ENCODE measurements at regions not wholly inside any gene's neighbourhood (a gene's known extent, or its start where the extent isn't known, plus 50 kb on each side); places are given as distances from the start of the nearest gene placed in this dataset.

- no peak for TF ChIP-seq CTCF (IDR thresholded peaks at IDR 0.05; ENCODE audit: low read depth, low read length, poor library complexity, severe bottlenecking)
- TF ChIP-seq EZH2phosphoT487 (IDR thresholded peaks at IDR 0.05; ENCODE audit: borderline replicate concordance, low read length): no peak
Observed at GRCh38 chr14:105987563-105987962, 461.2 kb downstream of the TMEM121 start.

Data from DOHH2 (cell line).